ENCODE measurements at regions not wholly inside any gene's neighbourhood (a gene's known extent, or its start where the extent isn't known, plus 50 kb on each side); places are given as distances from the start of the nearest gene placed in this dataset.

DNA sequence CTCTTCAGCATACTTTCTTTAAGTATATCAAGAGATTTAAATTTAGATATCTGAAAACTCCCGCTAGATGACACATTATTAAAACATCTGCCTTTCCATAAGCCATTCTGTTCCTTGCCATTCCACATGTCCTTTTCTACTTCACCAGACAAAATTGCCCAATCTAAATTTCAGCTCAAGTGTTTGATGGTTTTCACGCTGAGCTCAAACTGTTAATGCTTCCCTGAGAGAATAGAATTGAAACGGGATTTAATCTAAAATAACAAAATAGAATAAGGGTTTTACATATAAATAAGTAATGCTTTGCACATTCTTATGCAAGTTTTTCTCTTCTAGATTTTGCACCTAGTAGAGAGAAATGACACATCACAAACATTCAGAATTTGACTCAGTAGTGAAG lies 764.5 kb upstream of the TENM3 start:
- no peak for TF ChIP-seq ZFX (IDR thresholded peaks at IDR 0.05)
- no peak overlapping the region for H3K27ac ChIP-seq

GRCh38 chr4:181479141-181479540 lies 764.1 kb upstream of the TENM3 start:
- TF ChIP-seq, protein P1, sequence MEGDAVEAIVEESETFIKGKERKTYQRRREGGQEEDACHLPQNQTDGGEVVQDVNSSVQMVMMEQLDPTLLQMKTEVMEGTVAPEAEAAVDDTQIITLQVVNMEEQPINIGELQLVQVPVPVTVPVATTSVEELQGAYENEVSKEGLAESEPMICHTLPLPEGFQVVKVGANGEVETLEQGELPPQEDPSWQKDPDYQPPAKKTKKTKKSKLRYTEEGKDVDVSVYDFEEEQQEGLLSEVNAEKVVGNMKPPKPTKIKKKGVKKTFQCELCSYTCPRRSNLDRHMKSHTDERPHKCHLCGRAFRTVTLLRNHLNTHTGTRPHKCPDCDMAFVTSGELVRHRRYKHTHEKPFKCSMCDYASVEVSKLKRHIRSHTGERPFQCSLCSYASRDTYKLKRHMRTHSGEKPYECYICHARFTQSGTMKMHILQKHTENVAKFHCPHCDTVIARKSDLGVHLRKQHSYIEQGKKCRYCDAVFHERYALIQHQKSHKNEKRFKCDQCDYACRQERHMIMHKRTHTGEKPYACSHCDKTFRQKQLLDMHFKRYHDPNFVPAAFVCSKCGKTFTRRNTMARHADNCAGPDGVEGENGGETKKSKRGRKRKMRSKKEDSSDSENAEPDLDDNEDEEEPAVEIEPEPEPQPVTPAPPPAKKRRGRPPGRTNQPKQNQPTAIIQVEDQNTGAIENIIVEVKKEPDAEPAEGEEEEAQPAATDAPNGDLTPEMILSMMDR (conservative IDR thresholded peaks at IDR 0.05), result no peak
- TF ChIP-seq ZFX (IDR thresholded peaks at IDR 0.05), result no peak
- no peak overlapping the region for H3K27ac ChIP-seq

DNA sequence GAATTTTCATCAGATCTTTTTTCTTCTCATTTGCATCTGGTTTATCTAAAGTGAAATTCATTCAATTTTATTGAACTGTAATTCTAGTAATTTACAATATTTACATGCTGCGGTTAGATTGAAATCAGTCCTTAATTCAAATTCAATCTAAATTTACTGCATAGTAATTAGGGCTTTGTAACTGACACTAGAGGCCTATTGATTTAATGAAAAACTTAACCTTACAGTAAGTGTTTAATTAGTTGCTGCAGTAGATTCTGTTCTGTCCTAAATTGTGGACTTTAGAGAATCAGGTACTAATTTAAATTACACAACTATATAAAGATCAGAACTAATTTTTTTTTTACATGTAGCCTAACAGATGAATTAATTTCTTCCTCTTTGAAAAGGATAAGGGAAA lies 758.8 kb upstream of the TENM3 start:
- TF ChIP-seq ZFX (IDR thresholded peaks at IDR 0.05), result no peak
- TF ChIP-seq, protein P1 (conservative IDR thresholded peaks at IDR 0.05), result no peak
- no peak overlapping the region for H3K27ac ChIP-seq

DNA sequence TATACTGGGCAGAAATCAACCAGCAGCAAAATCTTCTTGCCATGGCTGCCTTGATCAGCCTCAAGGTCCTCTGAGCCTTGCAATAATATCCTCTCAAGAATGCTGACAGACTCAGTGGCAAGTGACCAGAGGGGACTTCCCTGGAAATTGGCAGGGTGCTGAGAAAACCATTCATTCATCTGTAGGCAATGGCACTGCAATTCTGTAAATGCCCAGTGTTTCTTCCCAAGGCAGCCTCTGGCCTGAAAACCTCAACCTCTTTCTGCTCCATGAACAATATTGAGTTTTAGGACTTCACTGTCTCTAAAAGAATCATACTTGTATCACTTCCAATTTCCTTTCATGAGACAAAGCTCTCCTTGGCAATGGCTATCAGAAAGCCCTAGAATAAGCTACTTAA lies 754.3 kb upstream of the TENM3 start:
- TF ChIP-seq, protein P1 (conservative IDR thresholded peaks at IDR 0.05), result no peak
- no peak for TF ChIP-seq ZFX (IDR thresholded peaks at IDR 0.05)
- no peak overlapping the region for H3K27ac ChIP-seq

- no peak overlapping the region for H3K27ac ChIP-seq
- TF ChIP-seq, protein P1 (conservative IDR thresholded peaks at IDR 0.05), result no peak
- no peak for TF ChIP-seq ZFX (IDR thresholded peaks at IDR 0.05)
Observed at GRCh38 chr4:181498148-181498547, 745.1 kb upstream of the TENM3 start.

DNA sequence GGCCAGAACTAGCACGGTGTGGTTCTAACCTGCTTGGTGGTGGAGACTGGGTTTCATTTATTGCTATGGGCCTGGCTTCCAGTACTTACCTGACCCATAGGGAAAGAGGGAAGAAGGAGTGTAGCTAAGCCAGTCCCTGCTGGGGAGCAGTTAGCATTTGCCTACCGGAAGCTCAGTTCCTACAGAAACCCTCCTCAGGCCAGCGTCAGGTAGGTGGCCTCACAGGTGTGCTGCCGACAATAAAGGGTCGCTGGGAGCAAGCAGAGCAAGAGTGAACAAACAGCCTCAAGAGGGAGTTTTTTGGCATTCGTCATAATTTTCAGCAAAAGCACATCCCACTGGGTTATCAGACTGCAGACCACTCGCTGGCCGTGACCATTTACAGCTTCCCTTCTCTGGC lies 740.6 kb upstream of the TENM3 start:
- TF ChIP-seq, protein P1 (conservative IDR thresholded peaks at IDR 0.05), result no peak
- no peak overlapping the region for H3K27ac ChIP-seq

GRCh38 chr4:181503687-181504390 lies 739.4 kb upstream of the TENM3 start:
- TF ChIP-seq, protein P1 (conservative IDR thresholded peaks at IDR 0.05), result no peak
- TF ChIP-seq ZFX (IDR thresholded peaks at IDR 0.05), result no peak
- no peak overlapping the region for H3K27ac ChIP-seq

- no peak overlapping the region for H3K27ac ChIP-seq
- TF ChIP-seq ZFX (IDR thresholded peaks at IDR 0.05), result no peak
- TF ChIP-seq, protein P1 (conservative IDR thresholded peaks at IDR 0.05), result no peak
Observed at GRCh38 chr4:181504924-181505323, 738.3 kb upstream of the TENM3 start.

Data from C4-2B (cell line).